ENCODE measurements at regions not wholly inside any gene's neighbourhood (a gene's known extent, or its start where the extent isn't known, plus 50 kb on each side); places are given as distances from the start of the nearest gene placed in this dataset.
"Not testable (repeated sequence)": the region's sequence is repeated elsewhere in the genome, so short reads cannot be mapped to it uniquely, and the experiment has no call there.

DNA sequence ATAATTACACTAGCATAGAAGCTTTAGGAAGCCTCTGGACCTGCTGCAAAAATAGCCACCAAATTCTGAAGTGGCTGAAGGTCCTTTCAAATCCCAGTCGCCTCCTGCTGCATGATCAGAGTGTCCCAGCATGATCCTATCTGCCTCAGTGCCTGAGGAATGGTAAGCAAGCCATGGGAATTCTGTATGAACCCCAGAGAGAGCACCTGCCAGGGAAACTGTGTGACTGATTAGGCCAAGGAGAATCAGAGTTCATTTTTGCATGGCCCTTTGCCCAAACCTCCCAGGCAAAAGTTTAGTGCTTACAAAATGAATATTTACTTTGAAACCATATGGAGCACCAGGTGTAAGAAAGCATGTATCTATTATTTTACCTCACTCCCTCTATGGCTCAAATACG is 221.4 kb downstream of the ARL4C start:
- no peak for DNase-seq (ENCODE audit: low read depth)

- DNase-seq (ENCODE audit: low read depth), result no peak
Observed at GRCh38 chr2:234273887-234274584, 222.8 kb downstream of the ARL4C start.

- no peak for DNase-seq (ENCODE audit: low read depth)
Observed at GRCh38 chr2:234272069-234272850, 221.8 kb downstream of the SPP2 start.

DNA sequence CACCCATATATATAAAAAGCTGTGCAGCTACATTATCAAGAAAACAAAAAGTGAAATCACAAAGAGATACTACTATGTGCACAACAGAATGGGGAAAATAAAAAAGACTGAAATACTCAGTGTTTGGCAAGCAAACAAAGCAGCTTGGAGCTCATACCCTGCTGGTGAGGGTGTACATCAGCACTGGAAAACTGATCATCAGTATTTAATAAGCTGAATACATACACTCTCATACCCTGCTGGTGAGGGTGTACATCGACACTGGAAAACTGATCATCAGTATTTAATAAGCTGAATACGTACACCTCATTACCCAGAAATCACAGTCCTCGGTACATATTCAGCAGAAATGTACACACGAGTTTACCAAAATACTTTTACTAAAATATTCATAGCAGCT is 220.8 kb downstream of the SPP2 start:
- DNase-seq (ENCODE audit: low read depth), result no peak

- no peak for DNase-seq (ENCODE audit: low read depth)
Observed at GRCh38 chr2:234269769-234270204, 219.3 kb downstream of the SPP2 start.

DNA sequence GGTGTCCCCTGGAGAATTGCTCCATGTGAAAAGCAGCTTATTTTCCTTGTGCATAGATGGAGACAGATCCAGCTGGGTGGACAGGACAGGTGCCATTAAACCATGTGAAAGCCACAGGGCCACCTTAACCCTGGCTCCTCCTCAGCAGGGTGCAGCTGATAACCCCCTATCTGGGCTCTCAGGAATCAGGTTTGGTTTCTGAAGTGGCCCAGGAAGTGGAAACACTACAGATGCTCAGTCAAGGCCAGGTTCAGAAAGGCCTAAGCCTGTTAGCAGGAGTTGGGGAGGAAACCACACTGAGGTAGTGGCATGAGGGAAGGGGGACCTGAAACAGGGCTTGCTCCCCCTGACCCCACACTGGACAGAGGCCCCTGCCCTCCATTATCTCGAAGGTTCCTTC is 217.0 kb downstream of the SPP2 start:
- no peak for DNase-seq (ENCODE audit: low read depth)

DNA sequence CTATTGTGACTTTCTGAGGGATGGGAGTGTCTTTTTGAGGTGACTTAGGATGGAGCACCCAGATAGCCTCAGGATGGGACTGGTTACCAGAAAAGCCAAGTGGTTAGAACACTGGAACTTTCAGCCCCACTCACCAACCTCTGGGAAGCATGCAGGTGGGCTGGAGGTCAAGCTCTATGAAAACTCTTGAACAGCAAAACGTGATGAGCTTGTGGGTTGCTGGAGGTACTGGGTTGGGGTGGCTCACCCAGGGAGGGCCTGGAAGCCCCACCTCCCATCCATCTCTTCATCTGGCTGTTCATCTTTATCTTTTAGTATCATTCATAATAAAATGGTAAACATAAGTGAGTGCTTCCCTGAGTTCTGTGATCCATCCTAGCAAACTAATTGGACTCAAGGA is 216.4 kb downstream of the SPP2 start:
- no peak for DNase-seq (ENCODE audit: low read depth)

- no peak for DNase-seq (ENCODE audit: low read depth)
Observed at GRCh38 chr2:234265206-234265605, 214.7 kb downstream of the SPP2 start.

DNA sequence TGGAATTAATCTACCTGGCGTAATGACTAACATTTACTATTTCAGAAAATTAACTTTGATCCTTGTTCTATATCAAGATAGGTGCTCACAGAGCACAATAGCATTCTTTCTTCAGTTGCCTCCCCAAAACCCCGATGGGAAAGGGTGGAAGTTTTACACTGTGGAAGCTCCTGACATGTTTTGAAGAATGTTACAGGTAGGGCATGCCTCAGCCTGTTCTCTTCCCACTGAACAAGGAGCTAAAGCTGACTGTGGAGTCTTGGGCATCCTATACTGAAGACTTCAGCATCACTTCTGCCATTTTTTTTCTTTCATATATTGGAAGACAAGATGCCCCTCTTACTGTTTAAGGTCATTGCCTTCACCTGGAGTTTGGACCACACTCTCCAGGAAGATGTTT is 211.2 kb downstream of the SPP2 start:
- no peak for DNase-seq (ENCODE audit: low read depth)

DNA sequence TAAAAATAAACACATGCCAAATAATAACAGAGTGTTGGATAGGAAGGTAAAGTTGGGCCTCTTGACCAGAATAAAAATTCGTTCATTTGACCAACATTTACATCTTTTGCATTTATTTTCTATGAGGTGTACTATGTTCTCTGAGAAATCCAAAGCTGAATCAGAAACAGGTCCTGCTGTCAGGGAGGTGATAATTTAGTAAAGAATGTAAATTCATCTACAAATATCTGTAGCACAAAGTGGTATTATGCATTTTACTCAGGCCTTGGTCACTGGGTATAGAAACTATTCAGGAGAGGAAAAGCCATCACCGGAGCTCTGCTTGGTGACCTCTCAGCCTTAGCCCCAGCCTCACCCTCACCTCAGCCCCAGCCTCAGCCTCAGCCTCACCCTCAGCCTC is 208.9 kb downstream of the SPP2 start:
- no peak for DNase-seq (ENCODE audit: low read depth)

DNA sequence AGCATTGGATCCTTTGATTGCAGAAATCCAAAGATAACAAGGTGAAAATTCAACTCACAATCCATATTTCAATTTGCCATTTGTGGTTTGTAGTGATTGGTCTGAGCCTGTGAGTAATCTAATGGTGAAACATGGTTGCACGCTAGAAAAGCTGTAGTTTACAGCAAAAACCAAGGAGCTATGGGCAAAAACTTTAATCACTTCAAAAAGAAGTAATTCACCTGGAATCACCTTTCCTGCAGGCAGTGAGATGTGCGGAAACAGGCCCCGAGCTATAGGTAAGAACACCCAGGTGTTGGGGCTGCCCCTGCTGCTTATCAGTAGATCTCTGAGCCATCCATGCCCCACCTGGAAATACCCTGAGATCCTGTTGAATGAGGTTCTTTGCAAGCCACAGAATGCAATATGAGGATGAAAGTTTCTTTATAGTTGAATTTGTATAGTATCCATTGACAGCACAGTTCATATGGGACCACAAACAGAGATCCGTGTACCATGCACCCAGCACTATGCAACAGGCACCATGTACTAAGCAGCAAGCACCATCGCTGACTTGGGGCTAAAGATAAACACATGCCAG is 208.2 kb downstream of the SPP2 start:
- DNase-seq (ENCODE audit: low read depth), result no peak

DNA sequence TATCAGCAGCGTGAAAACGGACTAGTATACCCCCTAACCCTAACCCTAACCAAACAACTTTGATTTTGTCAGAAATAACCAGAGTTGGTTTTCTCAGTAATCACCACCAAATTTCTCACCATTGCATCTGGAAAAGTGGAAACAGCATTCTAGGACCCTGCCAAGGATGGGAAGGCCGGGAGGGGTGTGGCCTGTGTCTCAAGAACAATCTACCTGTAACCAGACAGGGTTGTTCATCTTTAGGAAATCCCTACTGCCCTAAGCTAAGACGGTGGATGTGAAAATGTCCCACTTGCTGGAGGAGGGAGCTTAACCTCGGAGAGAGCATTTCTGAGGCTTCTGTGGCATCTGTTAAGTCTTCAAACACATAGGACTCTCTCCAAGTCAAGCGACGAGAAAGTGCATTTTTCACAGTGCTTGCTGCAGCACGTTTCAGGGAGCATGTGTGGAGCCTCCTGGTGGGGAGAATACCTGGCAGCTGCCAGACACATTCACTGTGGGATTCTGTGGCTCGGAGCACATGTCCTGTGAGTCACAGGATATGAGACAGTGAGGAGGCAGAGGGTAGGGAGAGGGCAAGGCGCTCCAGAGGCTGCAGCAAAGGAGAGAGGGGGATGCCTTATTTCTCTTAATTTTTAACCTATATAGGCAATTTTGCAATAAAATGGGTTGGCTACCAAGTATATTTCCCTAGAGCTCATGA is 207.5 kb downstream of the SPP2 start:
- no peak for DNase-seq (ENCODE audit: low read depth)

DNA sequence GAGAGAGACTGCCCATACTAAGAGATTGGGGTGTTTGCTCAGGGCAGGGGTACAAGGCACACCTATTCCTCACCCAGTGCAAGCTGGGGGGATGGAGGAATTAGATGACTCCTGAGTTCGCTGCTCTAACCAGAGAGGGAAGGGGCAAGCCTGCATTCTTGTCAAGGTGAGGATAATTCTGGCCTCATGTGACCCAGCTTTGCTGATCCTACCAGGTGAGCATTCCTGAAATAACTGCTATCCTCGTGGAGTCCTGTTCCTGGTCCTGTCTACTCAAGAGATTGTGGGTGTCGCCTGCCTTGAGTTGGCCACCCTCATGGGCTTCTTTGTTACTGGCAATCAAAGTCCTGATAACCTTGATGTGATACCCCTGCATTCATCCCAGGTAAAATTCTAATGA is 206.0 kb downstream of the SPP2 start:
- no peak for DNase-seq (ENCODE audit: low read depth)

DNA sequence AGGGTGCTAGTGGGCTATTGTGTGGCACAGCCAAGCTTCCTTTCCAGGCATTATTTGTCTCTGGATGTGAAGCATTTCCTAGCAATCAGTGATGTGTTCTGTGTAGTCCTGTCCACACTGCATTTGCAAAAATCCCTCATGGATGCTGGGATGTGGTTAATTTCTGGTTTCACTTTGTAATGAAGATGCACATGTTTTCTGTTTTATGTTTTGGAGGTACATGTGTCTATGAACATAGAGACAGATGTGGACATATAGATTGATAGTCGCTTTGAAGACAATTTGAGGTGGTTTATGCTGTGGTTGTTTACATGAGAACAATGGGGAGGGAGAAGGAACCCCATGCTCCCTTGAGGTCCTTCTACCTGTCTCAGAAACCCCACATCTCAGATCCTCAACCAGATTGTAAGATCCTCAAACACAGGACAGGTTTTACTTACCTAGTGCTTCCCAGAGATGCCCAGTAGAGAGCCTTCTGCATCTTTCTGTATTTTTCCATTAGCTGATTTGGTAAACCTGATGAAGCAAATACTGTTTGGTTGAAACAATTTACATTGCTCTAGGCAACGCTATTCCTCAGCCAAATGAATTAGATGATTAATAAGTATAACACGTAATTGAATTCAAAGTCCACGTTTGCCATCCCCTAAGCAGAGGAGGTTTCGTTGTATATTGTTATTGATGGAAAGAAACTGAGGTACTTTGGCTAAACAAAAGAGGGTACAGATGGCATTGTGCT is 204.4 kb downstream of the SPP2 start:
- no peak for DNase-seq (ENCODE audit: low read depth)

- no peak for DNase-seq (ENCODE audit: low read depth)
Observed at GRCh38 chr2:234252772-234253171, 202.3 kb downstream of the SPP2 start.

GRCh38 chr2:234251326-234252271 is 201.1 kb downstream of the SPP2 start:
- DNase-seq (ENCODE audit: low read depth), result no peak

DNA sequence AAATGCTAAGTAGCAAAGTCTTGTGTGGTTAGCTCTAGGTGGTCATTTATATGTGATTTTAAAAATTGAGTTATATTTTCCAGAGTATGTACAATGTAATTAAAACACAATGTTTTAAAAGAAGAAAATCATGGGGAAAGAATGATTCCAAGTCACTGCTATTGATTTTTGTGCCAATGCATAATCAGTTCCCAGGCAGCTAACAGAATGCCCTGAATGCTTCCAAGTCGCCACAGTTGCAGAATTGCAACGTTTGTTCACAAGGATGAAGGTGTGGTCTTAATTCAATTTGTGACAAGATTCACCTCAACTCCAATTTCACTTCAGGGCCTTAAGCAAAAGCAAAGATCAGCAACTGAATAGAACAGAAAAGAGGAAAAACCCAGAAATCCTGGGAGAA is 200.4 kb downstream of the SPP2 start:
- DNase-seq (ENCODE audit: low read depth), result no peak

DNA sequence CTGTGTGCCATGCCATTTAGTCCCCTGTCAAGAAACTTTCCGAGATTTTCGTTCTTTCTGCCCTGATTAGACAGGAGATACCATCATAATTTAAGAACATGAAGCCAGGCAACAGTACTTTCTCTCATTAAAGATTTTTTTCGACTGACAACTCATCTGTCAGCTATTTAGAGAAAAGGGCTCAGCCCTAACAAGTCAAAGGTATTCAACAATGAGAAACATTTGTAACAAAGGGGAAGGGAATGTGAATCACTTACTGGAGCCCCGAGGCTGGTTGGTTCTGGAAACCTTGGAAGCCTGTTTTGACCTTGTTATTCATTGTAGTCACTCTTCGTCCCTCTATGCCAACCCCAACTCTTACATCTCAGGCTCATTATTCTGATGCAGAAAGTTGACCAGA is 199.4 kb downstream of the SPP2 start:
- DNase-seq (ENCODE audit: low read depth), result no peak

DNA sequence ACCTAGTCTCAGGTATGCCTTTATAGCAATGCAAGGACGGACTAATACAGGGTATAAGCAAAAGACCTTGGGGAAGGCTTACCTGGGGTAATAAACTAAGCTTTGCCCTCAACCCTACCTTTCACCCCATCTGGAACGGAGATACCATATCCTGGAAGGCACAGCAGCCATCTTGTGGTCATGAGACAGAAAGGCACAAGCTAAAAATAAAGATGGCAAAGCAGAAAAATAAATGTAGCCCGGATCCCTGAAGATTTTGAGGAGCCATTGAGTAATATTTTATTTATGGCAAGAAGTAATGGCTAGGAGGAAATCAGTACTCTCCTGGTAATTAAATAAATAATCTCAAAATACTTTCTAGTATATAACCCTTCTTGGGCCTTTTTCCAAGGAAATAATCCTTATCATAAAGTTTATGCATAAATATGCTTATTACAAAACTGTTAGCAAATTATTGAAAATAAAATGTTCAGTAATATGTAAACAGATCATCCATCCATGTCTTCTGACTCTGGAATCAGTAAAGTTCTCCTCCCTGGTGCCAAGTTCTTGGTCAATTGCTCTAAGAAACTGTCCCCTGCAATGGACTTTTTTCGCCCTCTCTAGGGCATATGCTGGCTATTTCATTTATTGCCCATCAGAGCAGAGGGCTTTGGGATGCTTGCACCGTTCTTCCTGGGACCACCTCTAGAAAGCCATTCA is 198.7 kb downstream of the SPP2 start:
- DNase-seq (ENCODE audit: low read depth), result no peak

DNA sequence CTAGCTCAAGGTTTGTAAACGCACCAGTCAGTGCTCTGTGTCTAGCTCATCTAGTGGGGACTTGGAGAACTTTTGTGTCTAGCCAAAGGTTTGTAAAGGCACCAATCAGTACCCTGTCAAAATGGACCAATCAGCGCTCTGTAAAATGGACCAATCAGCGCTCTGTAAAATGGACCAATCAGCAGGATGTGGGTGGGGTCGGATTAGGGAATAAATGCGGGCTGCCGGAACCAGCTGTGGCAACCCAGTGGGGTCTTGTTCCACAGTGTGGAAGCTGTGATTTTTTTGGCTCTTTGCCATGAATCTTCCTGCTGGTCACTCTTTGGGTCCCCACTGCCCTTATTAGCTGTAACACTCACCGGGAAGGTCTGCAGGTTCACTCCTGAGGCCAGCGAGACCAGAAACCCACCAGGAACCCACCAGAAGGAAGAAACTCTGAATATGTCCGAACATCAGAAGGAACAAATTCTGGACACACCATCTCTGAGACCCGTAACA is 197.8 kb downstream of the SPP2 start:
- not testable (repeated sequence) for DNase-seq (ENCODE audit: low read depth)

Measured in stimulated activated CD4-positive, alpha-beta T cell treated with anti-CD3 and anti-CD28 coated beads, Interleukin-2, amount 100 ng/mL, for 4 hours (primary cell).